HEK293T (cell line): ENCODE measurements at regions not wholly inside any gene's neighbourhood (a gene's known extent, or its start where the extent isn't known, plus 50 kb on each side); places are given as distances from the start of the nearest gene placed in this dataset.

Source experiments
- CTCF ChIA-PET: fragments of 350-600 bp; formaldehyde crosslinking; extraction: SDS; loops from one replicate; lab custom pipeline; 2021; ENCODE audit warnings: antibody characterized with exemption, inconsistent platforms; lab: Yijun Ruan, JAX
- POLR2A ChIA-PET: fragments of 350-600 bp; formaldehyde crosslinking; extraction: SDS; loops from one replicate; lab custom pipeline; 2020; ENCODE audit warnings: antibody characterized with exemption, inconsistent platforms; lab: Yijun Ruan, JAX
- DNase-seq: peaks from one replicate; pipeline ENCODE4 v3.0.0; 2012; ENCODE audit warnings: mixed read lengths; ENCODE audit errors: extremely low spot score
- ARNT ChIP-seq: fragments of 450-650 bp; IDR thresholded peaks from 2 replicates; pipeline ENCODE4 v1.6.1; 2017; ENCODE audit warnings: mild to moderate bottlenecking
- BHLHE40 ChIP-seq: fragments of 450-650 bp; IDR thresholded peaks from 2 replicates; pipeline ENCODE4 v1.6.1; 2016; ENCODE audit warnings: mild to moderate bottlenecking, moderate library complexity, borderline replicate concordance
- CTBP1 ChIP-seq: fragments of 450-650 bp; IDR thresholded peaks from 2 replicates; pipeline ENCODE4 v1.6.1; 2016; ENCODE audit warnings: borderline replicate concordance
- ELF4 ChIP-seq: fragments of 450-650 bp; IDR thresholded peaks from 2 replicates; pipeline ENCODE4 v1.6.1; 2017; ENCODE audit warnings: antibody characterized with exemption
- FOXA1 ChIP-seq: fragments of 450-650 bp; IDR thresholded peaks from 2 replicates; pipeline ENCODE4 v1.6.1; 2016; ENCODE audit warnings: mild to moderate bottlenecking
- FOXK2 ChIP-seq: fragments of 450-650 bp; IDR thresholded peaks from 2 replicates; pipeline ENCODE4 v1.6.1; 2016; ENCODE audit warnings: mild to moderate bottlenecking
- FOXM1 ChIP-seq: fragments of 450-650 bp; IDR thresholded peaks from 2 replicates; pipeline ENCODE4 v1.6.1; 2017; ENCODE audit warnings: mild to moderate bottlenecking, borderline replicate concordance
- HDGF ChIP-seq: fragments of 450-650 bp; IDR thresholded peaks from 2 replicates; pipeline ENCODE4 v1.6.1; 2017; ENCODE audit warnings: antibody characterized with exemption, borderline replicate concordance
- L3MBTL2 ChIP-seq: fragments of 450-650 bp; conservative IDR thresholded peaks from 2 replicates; pipeline ENCODE4 v1.6.1; 2016; ENCODE audit warnings: mild to moderate bottlenecking
- LEF1 ChIP-seq: fragments of 450-650 bp; IDR thresholded peaks from 2 replicates; pipeline ENCODE4 v1.6.1; 2017; ENCODE audit warnings: mild to moderate bottlenecking, borderline replicate concordance
- NFRKB ChIP-seq: fragments of 450-650 bp; IDR thresholded peaks from 2 replicates; pipeline ENCODE4 v1.6.1; 2016; ENCODE audit warnings: mild to moderate bottlenecking, moderate library complexity
- PKNOX1 ChIP-seq: fragments of 450-650 bp; IDR thresholded peaks from 2 replicates; pipeline ENCODE4 v1.6.1; 2016
- SP1 ChIP-seq: fragments of 450-650 bp; IDR thresholded peaks from 2 replicates; pipeline ENCODE4 v1.6.1; 2017
- SUZ12 ChIP-seq: fragments of 450-650 bp; IDR thresholded peaks from 2 replicates; pipeline ENCODE4 v1.6.1; 2016; ENCODE audit warnings: mild to moderate bottlenecking
- TARDBP ChIP-seq: fragments of 450-650 bp; IDR thresholded peaks from 2 replicates; pipeline ENCODE4 v1.6.1; 2016
- ZNF384 ChIP-seq: fragments of 450-650 bp; IDR thresholded peaks from 2 replicates; pipeline ENCODE4 v1.6.1; 2016

GRCh38 chr4:170259631-170260153, 169.9 kb upstream of the AADAT start:
- DNase-seq = peak; percentile 74
- POLR2A ChIA-PET = no interaction called here
- TF ChIP-seq PKNOX1 (no peak), NFRKB (no peak), SP1 (no peak), TARDBP (no peak), SUZ12 (no peak), HDGF (no peak), ARNT (no peak), ZNF384 (no peak), CTBP1 (no peak), FOXK2 (no peak), L3MBTL2 (no peak), LEF1 (no peak), ELF4 (no peak), FOXM1 (no peak), FOXA1 (no peak), BHLHE40 (no peak)
- CTCF ChIA-PET = interaction anchor here (0.6 to 3.4 kb wide), 32 partner anchors 9 to 1945 kb away, joined by 3 to 19 read pairs (median 4); no protein-coding TSS in a partner anchor

DNA sequence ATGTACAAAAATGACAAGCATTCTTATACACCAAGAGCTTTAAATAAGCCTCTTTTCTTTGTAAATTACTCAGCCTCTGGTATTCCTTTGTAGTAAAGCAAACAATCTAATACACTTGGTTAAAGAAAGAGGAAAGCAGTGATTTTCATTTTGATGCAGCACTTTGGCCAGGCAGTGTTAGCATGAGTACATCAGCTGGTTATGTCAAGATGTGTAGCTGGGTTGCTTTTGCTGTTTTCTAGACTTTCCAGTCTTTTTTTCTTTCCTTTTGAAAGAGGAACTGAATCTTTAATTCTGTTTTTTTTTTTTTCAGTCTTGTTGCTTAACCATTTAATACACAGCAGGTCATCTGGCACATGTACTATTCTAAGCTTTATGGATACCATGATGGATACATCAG, 167.1 kb upstream of the AADAT start:
- ChIA-PET POLR2A (no interaction called here), CTCF (interaction anchor here (0.8 to 1.2 kb wide), 2 partner anchors 8 to 9 kb away, joined by 3 read pairs; no protein-coding TSS in a partner anchor)
- DNase-seq = no peak
- TF ChIP-seq FOXM1 (no peak), ARNT (no peak), SUZ12 (no peak)

DNA sequence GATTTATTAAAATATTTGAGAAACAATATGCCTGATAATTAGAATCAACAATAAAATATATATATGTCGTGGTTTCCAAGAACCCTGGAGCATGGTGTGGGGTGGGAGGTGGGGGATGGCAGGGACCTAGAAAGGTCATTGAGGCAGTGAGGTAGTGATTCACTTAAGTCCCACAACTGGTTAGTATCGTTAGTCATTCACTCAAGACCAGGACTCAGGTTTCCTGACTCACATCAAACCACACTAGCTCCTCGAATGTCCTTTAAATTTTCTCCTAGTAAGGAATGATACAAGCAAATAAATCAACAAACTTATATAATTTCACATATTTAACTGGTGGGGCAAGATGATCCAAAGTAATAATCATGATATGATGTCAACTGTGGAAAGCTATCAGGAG, 158.8 kb upstream of the AADAT start:
- TF ChIP-seq ELF4 (no peak), BHLHE40 (no peak), ARNT (no peak), LEF1 (no peak), FOXM1 (no peak), CTBP1 (no peak), HDGF (no peak), ZNF384 (no peak), FOXA1 (no peak), NFRKB (no peak), FOXK2 (no peak)
- CTCF ChIA-PET = interaction anchor here (0.8 to 2.4 kb wide), 3 partner anchors 9 to 21 kb away, joined by 3 to 19 read pairs (median 3); no protein-coding TSS in a partner anchor
- DNase-seq = no peak
- POLR2A ChIA-PET = no interaction called here

DNA sequence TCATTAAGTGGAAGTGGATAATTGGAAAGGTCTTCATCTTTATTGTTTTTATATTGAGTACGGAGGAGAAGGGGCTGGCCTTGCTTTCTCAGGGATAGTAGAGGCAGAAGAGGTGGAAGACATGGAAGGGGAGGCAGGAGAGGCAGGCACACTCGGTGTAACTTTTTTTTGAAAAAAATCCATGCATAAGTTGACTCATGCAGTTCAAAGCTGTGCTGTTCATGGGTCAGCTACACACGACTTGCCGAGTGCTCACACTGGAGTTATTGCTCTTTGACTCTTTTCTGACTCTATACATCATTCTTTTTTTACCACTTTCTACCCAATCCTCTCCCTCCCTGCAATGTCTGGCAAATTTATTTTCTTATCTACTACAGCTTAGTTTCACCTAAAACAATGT, 158.3 kb upstream of the AADAT start:
- CTCF ChIA-PET = interaction anchor here (0.9 to 2.4 kb wide), 3 partner anchors 9 to 20 kb away, joined by 3 to 19 read pairs (median 3); no protein-coding TSS in a partner anchor
- TF ChIP-seq ARNT = no peak
- TF ChIP-seq FOXM1 = no peak
- no peak for TF ChIP-seq ZNF384
- no peak for TF ChIP-seq FOXA1
- POLR2A ChIA-PET = no interaction called here
- no peak for DNase-seq

DNA sequence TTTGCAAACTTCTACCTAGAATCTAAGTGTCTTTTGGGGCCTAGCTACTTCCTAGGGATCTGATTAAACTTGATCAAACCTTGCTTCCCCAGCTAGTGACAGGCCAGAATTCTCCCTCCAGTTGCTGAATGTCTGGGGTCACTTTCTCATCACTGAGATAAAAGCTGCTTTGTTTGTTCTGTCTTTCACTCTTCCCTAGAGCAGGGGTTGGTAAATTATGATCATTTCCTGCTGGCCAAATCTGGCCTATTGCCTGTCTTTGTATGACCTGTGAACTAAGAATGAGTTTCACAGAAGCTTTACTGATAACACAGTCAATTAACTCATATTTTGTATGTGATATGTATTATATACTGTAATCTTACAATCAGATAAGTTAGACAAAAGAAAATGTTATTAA, 157.8 kb upstream of the AADAT start:
- TF ChIP-seq HDGF = no peak
- TF ChIP-seq ARNT = no peak
- no peak for TF ChIP-seq LEF1
- no peak for TF ChIP-seq BHLHE40
- no peak for TF ChIP-seq SUZ12
- no peak for TF ChIP-seq ZNF384
- TF ChIP-seq NFRKB = no peak
- TF ChIP-seq FOXK2 = no peak
- no peak for TF ChIP-seq SP1
- no peak for TF ChIP-seq L3MBTL2
- no peak for TF ChIP-seq FOXA1
- no peak for TF ChIP-seq PKNOX1
- TF ChIP-seq ELF4 = no peak
- TF ChIP-seq TARDBP = no peak
- no peak for TF ChIP-seq CTBP1
- CTCF ChIA-PET = interaction anchor here (1.4 to 2.4 kb wide), 2 partner anchors 9 to 12 kb away, joined by 3 to 19 read pairs; no protein-coding TSS in a partner anchor
- POLR2A ChIA-PET = no interaction called here
- DNase-seq = no peak

GRCh38 chr4:170243662-170244288, 154.0 kb upstream of the AADAT start:
- no peak for DNase-seq
- ChIA-PET POLR2A (no interaction called here), CTCF (interaction anchor here (1.1 to 1.2 kb wide), 2 partner anchors 15 to 16 kb away, joined by 3 to 6 read pairs; no protein-coding TSS in a partner anchor)
- TF ChIP-seq FOXK2 (no peak), CTBP1 (no peak), FOXA1 (no peak), L3MBTL2 (no peak), LEF1 (no peak), SUZ12 (no peak), SP1 (no peak)

GRCh38 chr4:170242471-170242870, 152.7 kb upstream of the AADAT start:
- POLR2A ChIA-PET = no interaction called here
- TF ChIP-seq ZNF384 = no peak
- no peak for TF ChIP-seq LEF1
- TF ChIP-seq SUZ12 = no peak
- TF ChIP-seq L3MBTL2 = no peak
- no peak for TF ChIP-seq SP1
- TF ChIP-seq CTBP1 = no peak
- TF ChIP-seq FOXM1 = no peak
- TF ChIP-seq FOXK2 = no peak
- TF ChIP-seq ELF4 = no peak
- no peak for TF ChIP-seq NFRKB
- TF ChIP-seq BHLHE40 = no peak
- no peak for TF ChIP-seq TARDBP
- TF ChIP-seq HDGF = no peak
- DNase-seq = no peak
- CTCF ChIA-PET = interaction anchor here (1.3 kb wide), 1 partner anchor 18 kb away, joined by 3 read pairs; no protein-coding TSS in a partner anchor
